DND-41 (cell line): ENCODE measurements at regions not wholly inside any gene's neighbourhood (a gene's known extent, or its start where the extent isn't known, plus 50 kb on each side); places are given as distances from the start of the nearest gene placed in this dataset.
A peak's percentile ranks its signal among the peaks of the same experiment; 100 is the strongest.

ENCODE experiments used
- ATAC-seq: fragments of 200-7000 bp; cut with Tn5 transposase; 3 replicates; pipeline ENCODE4 v1.9.1; 2021; ENCODE audit warnings: low read depth; ENCODE audit not compliant: insufficient read depth
- DNase-seq: peaks from one replicate; pipeline ENCODE4 v3.0.0-alpha.2; 2020
- H2AFZ ChIP-seq: 2 replicates; pipeline ENCODE4 v1.6.0; 2012; ENCODE audit warnings: low read depth, low read length
- H3K27ac ChIP-seq: 2 replicates; pipeline ENCODE4 v1.5.1; 2012; ENCODE audit warnings: low read length, inconsistent platforms
- H3K27me3 ChIP-seq: fragments of 200-600 bp; sonication (generic); 2 replicates; pipeline ENCODE4 v1.6.0; 2012; ENCODE audit warnings: low read length, mild to moderate bottlenecking, inconsistent platforms; ENCODE audit not compliant: insufficient read depth, poor library complexity
- H3K36me3 ChIP-seq: 2 replicates; pipeline ENCODE4 v1.5.1; 2012; ENCODE audit warnings: low read length, inconsistent platforms; ENCODE audit not compliant: insufficient read depth
- H3K4me1 ChIP-seq: 2 replicates; pipeline ENCODE4 v1.5.1; 2012; ENCODE audit warnings: mild to moderate bottlenecking, low read length; ENCODE audit not compliant: insufficient read depth
- H3K4me2 ChIP-seq: 2 replicates; pipeline ENCODE4 v1.6.0; 2012; ENCODE audit warnings: mild to moderate bottlenecking, moderate library complexity, low read length, inconsistent platforms; ENCODE audit not compliant: insufficient read depth
- H3K4me3 ChIP-seq, 2 experiments: fragments of 200-600 bp in 1 of 2; shearing (Covaris generic) in 1 of 2; 2 replicates each; pipeline ENCODE4 v1.5.1; 2012 to 2016; ENCODE audit warnings: inconsistent platforms in 2 of 2, low read length in 2 of 2, mild to moderate bottlenecking in 2 of 2, low read depth in 1 of 2, moderate library complexity in 1 of 2
- H3K79me2 ChIP-seq: 2 replicates; pipeline ENCODE4 v1.6.0; 2012; ENCODE audit warnings: low read length, inconsistent platforms; ENCODE audit not compliant: insufficient read depth
- H3K9ac ChIP-seq: 2 replicates; pipeline ENCODE4 v1.6.0; 2012; ENCODE audit warnings: low read depth, mild to moderate bottlenecking, inconsistent platforms, low read length, moderate library complexity
- H3K9me3 ChIP-seq: 2 replicates; pipeline ENCODE4 v1.5.1; 2012; ENCODE audit warnings: low read length, moderate library complexity, mild to moderate bottlenecking, inconsistent platforms; ENCODE audit not compliant: insufficient read depth, severe bottlenecking
- H4K20me1 ChIP-seq: 2 replicates; pipeline ENCODE4 v1.6.0; 2012; ENCODE audit warnings: low read length; ENCODE audit not compliant: insufficient read depth
- CTCF ChIP-seq: IDR thresholded peaks from 2 replicates; pipeline ENCODE4 v1.5.1; 2012; ENCODE audit warnings: borderline replicate concordance, low read length, moderate library complexity, mild to moderate bottlenecking; ENCODE audit not compliant: poor library complexity, severe bottlenecking; ENCODE audit errors: extremely low read depth
- EZH2 ChIP-seq: IDR thresholded peaks from 3 replicates; pipeline ENCODE4 v1.6.1; 2012; ENCODE audit warnings: borderline replicate concordance, low read depth, mild to moderate bottlenecking, moderate library complexity, low read length, inconsistent platforms; ENCODE audit not compliant: severe bottlenecking

GRCh38 chr12:47377414-47378221 lies 297.9 kb upstream of the AMIGO2 start:
- DNase-seq (no peak), ATAC-seq (no peak)
- Histone ChIP-seq H3K9me3 (no peaks in the 10 kb centered on the region), H3K27ac (no peak overlapping the region), H3K27me3 (no peaks in the 10 kb centered on the region), H3K4me2 (no peak overlapping the region), H3K79me2 (no peaks in the 10 kb centered on the region), H3K4me3 (no peak overlapping the region), H3K9ac (no peak overlapping the region), H4K20me1 (no peaks in the 10 kb centered on the region), H3K4me1 (peaks cover 10% of the 10 kb centered on the region), H2AFZ (peak overlapping the region; percentile 20; the same call in 1 of the 2 replicates), H3K36me3 (no peaks in the 10 kb centered on the region)
- TF ChIP-seq CTCF (no peak), EZH2 (no peak)

GRCh38 chr12:47376927-47377326 lies 297.2 kb upstream of the AMIGO2 start:
- DNase-seq = no peak
- Histone ChIP-seq H3K4me1 (peaks cover 10% of the 10 kb centered on the region), H3K4me3 (no peak overlapping the region), H2AFZ (no peak overlapping the region), H3K9ac (no peak overlapping the region), H4K20me1 (no peaks in the 10 kb centered on the region), H3K4me2 (no peak overlapping the region), H3K36me3 (no peaks in the 10 kb centered on the region), H3K9me3 (no peaks in the 10 kb centered on the region), H3K79me2 (no peaks in the 10 kb centered on the region), H3K27ac (no peak overlapping the region), H3K27me3 (no peaks in the 10 kb centered on the region)
- ATAC-seq = no peak
- no peak for TF ChIP-seq EZH2

GRCh38 chr12:47373554-47374150 lies 293.9 kb upstream of the AMIGO2 start:
- Histone ChIP-seq H3K4me2 (no peak overlapping the region), H4K20me1 (no peaks in the 10 kb centered on the region), H3K27me3 (no peaks in the 10 kb centered on the region), H3K4me3 (no peak overlapping the region), H3K9me3 (peaks cover 4% of the 10 kb centered on the region), H3K79me2 (no peaks in the 10 kb centered on the region), H3K36me3 (no peaks in the 10 kb centered on the region), H2AFZ (no peak overlapping the region), H3K9ac (no peak overlapping the region), H3K4me1 (peaks cover 5% of the 10 kb centered on the region), H3K27ac (no peak overlapping the region)
- ATAC-seq (no peak), DNase-seq (no peak)
- no peak for TF ChIP-seq EZH2
- no peak for TF ChIP-seq CTCF

GRCh38 chr12:47370421-47370820 lies 290.7 kb upstream of the AMIGO2 start:
- no peak overlapping the region for H3K4me3 ChIP-seq

More at GRCh38 chr12:47370421-47370820, 290.7 kb upstream of the AMIGO2 start:
- Histone ChIP-seq H3K36me3 (no peaks in the 10 kb centered on the region), H3K4me2 (no peak overlapping the region), H3K4me1 (peaks cover 8% of the 10 kb centered on the region; the same call in 1 of the 2 replicates), H3K79me2 (no peaks in the 10 kb centered on the region), H4K20me1 (no peaks in the 10 kb centered on the region), H2AFZ (no peak overlapping the region), H3K27ac (no peak overlapping the region), H3K9ac (no peak overlapping the region), H3K9me3 (peaks cover 17% of the 10 kb centered on the region), H3K27me3 (no peaks in the 10 kb centered on the region)
- no peak for TF ChIP-seq EZH2
- no peak for TF ChIP-seq CTCF
- DNase-seq (no peak), ATAC-seq (no peak)
